Suprapubic skin (tissue), 3 donors: ENCODE measurements at regions not wholly inside any gene's neighbourhood (a gene's known extent, or its start where the extent isn't known, plus 50 kb on each side); places are given as distances from the start of the nearest gene placed in this dataset.

Experiments
- POLR2AphosphoS5 ChIP-seq, 3 donors: sonication (generic); formaldehyde crosslinking; IDR thresholded peaks; one replicate each; pipeline ENCODE4 v1.6.1; 2017; ENCODE audit warnings: antibody characterized with exemption in 3 of 3
- TF ChIP-seq, protein P1 (sequence below), 2 donors: fragments of 200-600 bp in 1 of 2; fragments of 450-650 bp in 1 of 2; sonication (generic) in 1 of 2; IDR thresholded peaks; one replicate each; pipeline ENCODE4 v1.5.1; 2016 to 2019; ENCODE audit warnings: antibody characterized with exemption in 2 of 2, mild to moderate bottlenecking in 1 of 2, moderate library complexity in 1 of 2

DNA sequence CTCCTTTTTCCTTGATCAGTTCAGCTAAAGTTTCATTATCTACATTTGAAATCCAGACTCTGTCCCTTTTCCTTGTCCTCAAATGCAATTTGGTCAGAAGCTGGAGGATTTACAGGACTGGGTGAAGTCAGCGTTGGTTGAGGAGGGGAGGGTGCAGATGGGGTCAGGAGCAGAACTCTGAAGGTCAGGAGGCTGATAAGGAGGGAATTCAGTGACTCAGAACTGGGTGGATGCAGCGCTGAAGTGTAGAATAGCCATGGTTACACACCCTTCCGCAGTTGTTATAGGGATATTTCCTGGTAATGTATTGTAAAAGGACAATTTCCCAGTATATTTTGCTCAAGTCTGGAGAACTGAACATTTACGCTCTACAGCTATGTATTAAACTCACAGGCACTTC is 133.1 kb upstream of the FOXA2 start:
- TF ChIP-seq POLR2AphosphoS5 (IDR thresholded peaks at IDR 0.05): no peak
- TF ChIP-seq, protein P1, sequence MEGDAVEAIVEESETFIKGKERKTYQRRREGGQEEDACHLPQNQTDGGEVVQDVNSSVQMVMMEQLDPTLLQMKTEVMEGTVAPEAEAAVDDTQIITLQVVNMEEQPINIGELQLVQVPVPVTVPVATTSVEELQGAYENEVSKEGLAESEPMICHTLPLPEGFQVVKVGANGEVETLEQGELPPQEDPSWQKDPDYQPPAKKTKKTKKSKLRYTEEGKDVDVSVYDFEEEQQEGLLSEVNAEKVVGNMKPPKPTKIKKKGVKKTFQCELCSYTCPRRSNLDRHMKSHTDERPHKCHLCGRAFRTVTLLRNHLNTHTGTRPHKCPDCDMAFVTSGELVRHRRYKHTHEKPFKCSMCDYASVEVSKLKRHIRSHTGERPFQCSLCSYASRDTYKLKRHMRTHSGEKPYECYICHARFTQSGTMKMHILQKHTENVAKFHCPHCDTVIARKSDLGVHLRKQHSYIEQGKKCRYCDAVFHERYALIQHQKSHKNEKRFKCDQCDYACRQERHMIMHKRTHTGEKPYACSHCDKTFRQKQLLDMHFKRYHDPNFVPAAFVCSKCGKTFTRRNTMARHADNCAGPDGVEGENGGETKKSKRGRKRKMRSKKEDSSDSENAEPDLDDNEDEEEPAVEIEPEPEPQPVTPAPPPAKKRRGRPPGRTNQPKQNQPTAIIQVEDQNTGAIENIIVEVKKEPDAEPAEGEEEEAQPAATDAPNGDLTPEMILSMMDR (IDR thresholded peaks at IDR 0.05): no peak
